ENCODE measurements at regions not wholly inside any gene's neighbourhood (a gene's known extent, or its start where the extent isn't known, plus 50 kb on each side); places are given as distances from the start of the nearest gene placed in this dataset.

DNA sequence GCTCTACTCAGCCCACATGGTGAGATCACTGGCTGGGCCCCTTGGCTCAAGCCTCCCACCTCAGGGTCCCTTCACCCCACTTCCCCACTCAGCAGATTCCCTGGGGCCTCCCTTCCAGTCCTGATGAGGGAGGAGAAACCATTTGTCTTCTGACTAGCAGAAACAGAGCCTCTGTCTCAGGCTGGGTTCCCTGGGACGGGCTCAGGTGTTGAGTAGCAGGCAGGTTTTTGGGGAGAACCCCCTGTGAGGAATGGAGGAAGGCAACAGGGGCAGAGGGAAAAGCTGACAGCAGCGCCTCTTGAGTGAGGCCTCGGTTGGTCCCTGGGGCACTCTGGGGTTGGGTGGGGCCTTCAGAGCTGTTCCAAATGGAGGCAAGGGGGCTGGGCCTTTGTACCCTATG is 452.2 kb downstream of the TSHZ3 start:
- TF ChIP-seq, protein P1, sequence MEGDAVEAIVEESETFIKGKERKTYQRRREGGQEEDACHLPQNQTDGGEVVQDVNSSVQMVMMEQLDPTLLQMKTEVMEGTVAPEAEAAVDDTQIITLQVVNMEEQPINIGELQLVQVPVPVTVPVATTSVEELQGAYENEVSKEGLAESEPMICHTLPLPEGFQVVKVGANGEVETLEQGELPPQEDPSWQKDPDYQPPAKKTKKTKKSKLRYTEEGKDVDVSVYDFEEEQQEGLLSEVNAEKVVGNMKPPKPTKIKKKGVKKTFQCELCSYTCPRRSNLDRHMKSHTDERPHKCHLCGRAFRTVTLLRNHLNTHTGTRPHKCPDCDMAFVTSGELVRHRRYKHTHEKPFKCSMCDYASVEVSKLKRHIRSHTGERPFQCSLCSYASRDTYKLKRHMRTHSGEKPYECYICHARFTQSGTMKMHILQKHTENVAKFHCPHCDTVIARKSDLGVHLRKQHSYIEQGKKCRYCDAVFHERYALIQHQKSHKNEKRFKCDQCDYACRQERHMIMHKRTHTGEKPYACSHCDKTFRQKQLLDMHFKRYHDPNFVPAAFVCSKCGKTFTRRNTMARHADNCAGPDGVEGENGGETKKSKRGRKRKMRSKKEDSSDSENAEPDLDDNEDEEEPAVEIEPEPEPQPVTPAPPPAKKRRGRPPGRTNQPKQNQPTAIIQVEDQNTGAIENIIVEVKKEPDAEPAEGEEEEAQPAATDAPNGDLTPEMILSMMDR (IDR thresholded peaks at IDR 0.05): no peak
- TF ChIP-seq POLR2AphosphoS5 (IDR thresholded peaks at IDR 0.05; ENCODE audit: low read depth, low read length): no peak

All from Panc1 (cell line).